GM23248 (cell line): ENCODE measurements at regions not wholly inside any gene's neighbourhood (a gene's known extent, or its start where the extent isn't known, plus 50 kb on each side); places are given as distances from the start of the nearest gene placed in this dataset.

Experiments used
- DNase-seq: peaks from one replicate; pipeline ENCODE4 v3.0.0-alpha.2; 2015
- H2AFZ ChIP-seq: fragments of 200-600 bp; sonication (generic); 2 replicates; pipeline ENCODE4 v1.6.1; 2016; ENCODE audit warnings: antibody characterized with exemption
- H3F3A ChIP-seq: fragments of 200-600 bp; sonication (generic); 2 replicates; pipeline ENCODE4 v1.6.1; 2016; ENCODE audit warnings: mild to moderate bottlenecking, antibody characterized with exemption, mixed run types; ENCODE audit not compliant: insufficient read depth
- H3K27ac ChIP-seq: fragments of 200-600 bp; sonication (generic); 2 replicates; pipeline ENCODE4 v1.5.1; 2016; ENCODE audit warnings: mild to moderate bottlenecking
- H3K27me3 ChIP-seq: fragments of 200-600 bp; sonication (generic); replicated peaks from 2 replicates; pipeline ENCODE4 v1.6.1; 2016; ENCODE audit warnings: mild to moderate bottlenecking; ENCODE audit not compliant: insufficient read depth
- H3K36me3 ChIP-seq: fragments of 200-600 bp; sonication (generic); 2 replicates; pipeline ENCODE4 v1.6.1; 2016; ENCODE audit warnings: low read depth, mild to moderate bottlenecking
- H3K4me1 ChIP-seq: fragments of 200-600 bp; sonication (generic); 2 replicates; pipeline ENCODE4 v1.6.1; 2016; ENCODE audit warnings: mild to moderate bottlenecking; ENCODE audit not compliant: insufficient read depth
- H3K4me2 ChIP-seq: fragments of 200-600 bp; sonication (generic); one replicate; pipeline ENCODE4 v1.6.1; 2016; ENCODE audit warnings: mild to moderate bottlenecking; ENCODE audit not compliant: unreplicated experiment
- H3K4me3 ChIP-seq: fragments of 200-600 bp; sonication (generic); 2 replicates; pipeline ENCODE4 v1.5.1; 2016; ENCODE audit warnings: mild to moderate bottlenecking
- H3K79me2 ChIP-seq: fragments of 200-600 bp; sonication (generic); 2 replicates; pipeline ENCODE4 v1.6.1; 2016; ENCODE audit warnings: mild to moderate bottlenecking; ENCODE audit not compliant: insufficient read depth
- H3K9ac ChIP-seq: fragments of 200-600 bp; sonication (generic); 2 replicates; pipeline ENCODE4 v1.6.1; 2016; ENCODE audit warnings: mild to moderate bottlenecking
- H3K9me2 ChIP-seq: fragments of 200-600 bp; sonication (generic); 2 replicates; pipeline ENCODE4 v1.6.1; 2016; ENCODE audit warnings: mixed run types, mild to moderate bottlenecking, moderate library complexity; ENCODE audit not compliant: insufficient read depth
- H3K9me3 ChIP-seq: fragments of 200-600 bp; sonication (generic); one replicate; pipeline ENCODE4 v1.6.1; 2017; ENCODE audit warnings: low read depth
- H4K20me1 ChIP-seq: fragments of 200-600 bp; sonication (generic); 2 replicates; pipeline ENCODE4 v1.6.0; 2016; ENCODE audit not compliant: insufficient read depth
- EZH2 ChIP-seq: fragments of 200-600 bp; sonication (generic); IDR thresholded peaks from 2 replicates; pipeline ENCODE4 v1.6.1; 2018; ENCODE audit warnings: antibody characterized with exemption, mild to moderate bottlenecking; ENCODE audit not compliant: insufficient read depth, poor library complexity, severe bottlenecking
- EZH2phosphoT487 ChIP-seq: fragments of 200-600 bp; sonication (generic); IDR thresholded peaks from 2 replicates; pipeline ENCODE4 v1.6.1; 2018; ENCODE audit warnings: antibody characterized with exemption, moderate library complexity, mild to moderate bottlenecking, low read depth; ENCODE audit not compliant: insufficient read depth
- WGBS, 2 experiments: methylation state at CpG; one replicate each; pipeline ENCODE4 v1.1.6; 2015 to 2017; ENCODE audit warnings: low lambda C conversion rate in 2 of 2, low coverage in 1 of 2; ENCODE audit errors: missing lambda C conversion rate in 2 of 2; 5-methylcytosine and 5-hydroxymethylcytosine counted together
- in situ Hi-C: fragments of 300-500 bp; cut with MboI; formaldehyde crosslinking; loops from 2 replicates; pipeline ENCODE4 v1.15.0; 2020

GRCh38 chr2:128628996-128629395 lies 310.3 kb upstream of the HS6ST1 start:
- Histone ChIP-seq H3K79me2 (no peaks in the 10 kb centered on the region), H3K27me3 (no peaks in the 10 kb centered on the region), H3K9me2 (no peaks in the 10 kb centered on the region), H3K9ac (no peak overlapping the region), H3K4me1 (peaks cover 17% of the 10 kb centered on the region), H3K36me3 (no peaks in the 10 kb centered on the region), H3F3A (no peaks in the 10 kb centered on the region), H2AFZ (no peak overlapping the region), H3K27ac (no peak overlapping the region), H4K20me1 (no peaks in the 10 kb centered on the region), H3K4me3 (no peak overlapping the region), H3K4me2 (no peak overlapping the region), H3K9me3 (no peaks in the 10 kb centered on the region)
- TF ChIP-seq EZH2phosphoT487 (no peak), EZH2 (no peak)
- in situ Hi-C loops: no loop called here
- DNase-seq: no peak
- 66 to 72% methylated on average over 6 of the region's 6 CpGs for WGBS, 2 experiments

GRCh38 chr2:128630974-128631697 lies 312.5 kb upstream of the HS6ST1 start:
- no peaks in the 10 kb centered on the region for H3F3A ChIP-seq
- in situ Hi-C loops: no loop called here
- no peaks in the 10 kb centered on the region for H4K20me1 ChIP-seq
- H3K4me1 ChIP-seq: peaks cover 10% of the 10 kb centered on the region; the same call in 1 of the 2 replicates
- H3K9me3 ChIP-seq: no peaks in the 10 kb centered on the region
- H3K9me2 ChIP-seq: no peaks in the 10 kb centered on the region
- H3K79me2 ChIP-seq: no peaks in the 10 kb centered on the region
- no peak overlapping the region for H2AFZ ChIP-seq
- no peak overlapping the region for H3K9ac ChIP-seq
- no peak for DNase-seq
- no peaks in the 10 kb centered on the region for H3K27me3 ChIP-seq
- no peak overlapping the region for H3K27ac ChIP-seq
- TF ChIP-seq EZH2 (no peak), EZH2phosphoT487 (no peak)
- 86 to 87% methylated on average over 12 of the region's 12 CpGs for WGBS, 2 experiments
- H3K36me3 ChIP-seq: no peaks in the 10 kb centered on the region
- H3K4me3 ChIP-seq: no peak overlapping the region
- no peak overlapping the region for H3K4me2 ChIP-seq

- Histone ChIP-seq H3K4me3 (no peak overlapping the region), H3K36me3 (no peaks in the 10 kb centered on the region), H3K4me2 (no peak overlapping the region), H3F3A (no peaks in the 10 kb centered on the region), H3K4me1 (peaks cover 7% of the 10 kb centered on the region; the same call in 1 of the 2 replicates), H4K20me1 (no peaks in the 10 kb centered on the region), H3K27me3 (no peaks in the 10 kb centered on the region), H3K27ac (no peak overlapping the region), H2AFZ (no peak overlapping the region), H3K79me2 (no peaks in the 10 kb centered on the region), H3K9ac (no peak overlapping the region), H3K9me3 (no peaks in the 10 kb centered on the region), H3K9me2 (no peaks in the 10 kb centered on the region)
- DNase-seq: no peak
- no peak for TF ChIP-seq EZH2
- no peak for TF ChIP-seq EZH2phosphoT487
- 93 to 94% methylated on average over 15 of the region's 15 CpGs for WGBS, 2 experiments
- in situ Hi-C loops: no loop called here
Observed at GRCh38 chr2:128631698-128632500, 313.2 kb upstream of the HS6ST1 start.

GRCh38 chr2:128632501-128632800 lies 313.8 kb upstream of the HS6ST1 start:
- H3K9ac ChIP-seq: no peak overlapping the region
- no peak for DNase-seq
- no peak overlapping the region for H2AFZ ChIP-seq
- H3K79me2 ChIP-seq: no peaks in the 10 kb centered on the region
- no peaks in the 10 kb centered on the region for H3K9me2 ChIP-seq
- in situ Hi-C loops: no loop called here
- H3K36me3 ChIP-seq: no peaks in the 10 kb centered on the region
- H3K27me3 ChIP-seq: no peaks in the 10 kb centered on the region
- no peaks in the 10 kb centered on the region for H4K20me1 ChIP-seq
- no peak overlapping the region for H3K4me3 ChIP-seq
- WGBS, 2 experiments: 84 to 92% methylated on average over 5 to 6 of the region's 6 CpGs
- no peak overlapping the region for H3K4me2 ChIP-seq
- H3K9me3 ChIP-seq: no peaks in the 10 kb centered on the region
- peaks cover 7% of the 10 kb centered on the region; the same call in 1 of the 2 replicates for H3K4me1 ChIP-seq
- no peaks in the 10 kb centered on the region for H3F3A ChIP-seq
- no peak overlapping the region for H3K27ac ChIP-seq
- no peak for TF ChIP-seq EZH2
- no peak for TF ChIP-seq EZH2phosphoT487
